HCT116 (cell line): ENCODE measurements at regions not wholly inside any gene's neighbourhood (a gene's known extent, or its start where the extent isn't known, plus 50 kb on each side); places are given as distances from the start of the nearest gene placed in this dataset.

Experiments
- ATAC-seq: fragments of 200-7000 bp; cut with Tn5 transposase; 2 replicates; pipeline ENCODE4 v1.9.1; 2020; ENCODE audit warnings: mild to moderate bottlenecking, moderate library complexity
- BruUV-seq: library from RNA; stranded (reverse); fragments of 400-500 nt; replicated peaks from 2 replicates; lab custom pipeline; 2021; lab: Mats Ljungman, UMichigan
- CTCF ChIA-PET: fragments of 300-600 bp; sonication (Branson Sonifier 250); formaldehyde crosslinking; loops from one replicate; lab custom pipeline; 2021; ENCODE audit warnings: antibody characterized with exemption; lab: Charles Lee
- POLR2A ChIA-PET: fragments of 300-600, 350-600 bp; sonication (Branson Sonifier 250); formaldehyde crosslinking; loops from one replicate; lab custom pipeline; 2021; ENCODE audit warnings: antibody characterized with exemption; lab: Charles Lee
- RAD21 ChIA-PET, 2 experiments: fragments of 300-600 bp; sonication (Branson Sonifier 250); formaldehyde crosslinking; loops; one replicate each; lab custom pipeline; 2023; ENCODE audit warnings: low total read pairs in 2 of 2; ENCODE audit not compliant: uncharacterized antibody in 2 of 2, unreplicated experiment in 2 of 2, low non-redundant PET in 1 of 2; lab: Charles Lee
- DNase-seq: peaks from one replicate; pipeline ENCODE4 v3.0.0-alpha.2; 2010; ENCODE audit warnings: low read depth, low spot score
- H2AFZ ChIP-seq: fragments of 200-600 bp; shearing (Covaris generic), sonication (generic); 2 replicates; pipeline ENCODE4 v1.6.1; 2017; ENCODE audit warnings: low read depth, mixed run types, mixed read lengths, antibody characterized with exemption, low read length; ENCODE audit not compliant: poor library complexity, severe bottlenecking
- H3K27ac ChIP-seq: 2 replicates; pipeline ENCODE4 v1.5.1; 2012; ENCODE audit warnings: low read depth, low read length
- H3K27me3 ChIP-seq: fragments of 200-600 bp; sonication (generic); 2 replicates; pipeline ENCODE4 v1.6.1; 2016; ENCODE audit warnings: mixed run types, low read length, mixed read lengths; ENCODE audit not compliant: insufficient read depth
- H3K36me3 ChIP-seq, 2 experiments: fragments of 200-500 bp in 1 of 2; fragments of 200-600 bp in 1 of 2; sonication (Bioruptor generic) in 1 of 2; sonication (generic) in 1 of 2; 2 replicates each; pipeline versions ENCODE4 v1.5.1 to v1.6.1; 2014 to 2016; ENCODE audit warnings: low read length in 2 of 2, inconsistent platforms in 1 of 2, mixed read lengths in 1 of 2, mixed run types in 1 of 2; ENCODE audit not compliant: insufficient read depth in 2 of 2, control insufficient read depth in 1 of 2
- H3K4me1 ChIP-seq, 2 experiments: fragments of 200-600 bp in 1 of 2; sonication (generic) in 1 of 2; 2 replicates each; pipeline versions ENCODE4 v1.5.1 to v1.6.1; 2012 to 2017; ENCODE audit warnings: low read length in 2 of 2, inconsistent platforms in 1 of 2, mild to moderate bottlenecking in 1 of 2, mixed read lengths in 1 of 2, mixed run types in 1 of 2, moderate library complexity in 1 of 2; ENCODE audit not compliant: insufficient read depth in 2 of 2, control insufficient read depth in 1 of 2
- H3K4me2 ChIP-seq: fragments of 200-600 bp; sonication (generic); 2 replicates; pipeline ENCODE4 v1.6.1; 2017; ENCODE audit warnings: mixed run types, low read length, mixed read lengths
- H3K4me3 ChIP-seq, 2 experiments: fragments of 200-600 bp in 1 of 2; sonication (generic) in 1 of 2; replicated peaks in 1 of 2; 2 replicates each; pipeline ENCODE4 v1.5.1; 2011 to 2016; ENCODE audit warnings: low read length in 2 of 2, control low read depth in 1 of 2, low read depth in 1 of 2, mild to moderate bottlenecking in 1 of 2, mixed read lengths in 1 of 2, mixed run types in 1 of 2
- H3K79me2 ChIP-seq: fragments of 200-600 bp; sonication (generic); 2 replicates; pipeline ENCODE4 v1.6.1; 2017; ENCODE audit warnings: mild to moderate bottlenecking, mixed run types, low read length, moderate library complexity, mixed read lengths; ENCODE audit not compliant: insufficient read depth
- H3K9ac ChIP-seq: fragments of 200-600 bp; sonication (generic); 2 replicates; pipeline ENCODE4 v1.6.1; 2016; ENCODE audit warnings: low read length, mixed read lengths
- H3K9me2 ChIP-seq: fragments of 200-600 bp; sonication (generic), shearing (Covaris generic); 2 replicates; pipeline ENCODE4 v1.6.1; 2017; ENCODE audit warnings: mixed run types, mild to moderate bottlenecking, moderate library complexity; ENCODE audit not compliant: insufficient read depth
- H3K9me3 ChIP-seq, 2 experiments: fragments of 200-500 bp in 1 of 2; fragments of 200-600 bp in 1 of 2; sonication (Bioruptor generic) in 1 of 2; sonication (generic) in 1 of 2; 2 replicates each; pipeline ENCODE4 v1.6.1; 2014 to 2017; ENCODE audit warnings: low read length in 2 of 2, mixed read lengths in 2 of 2, inconsistent platforms in 1 of 2, low read depth in 1 of 2, mild to moderate bottlenecking in 1 of 2, mixed run types in 1 of 2, moderate library complexity in 1 of 2; ENCODE audit not compliant: control insufficient read depth in 1 of 2, insufficient read depth in 1 of 2
- H4K20me1 ChIP-seq: fragments of 200-600 bp; sonication (generic), shearing (Covaris generic); 2 replicates; pipeline ENCODE4 v1.6.1; 2017; ENCODE audit warnings: mixed run types, mild to moderate bottlenecking, moderate library complexity; ENCODE audit not compliant: insufficient read depth
- CEBPB ChIP-seq: IDR thresholded peaks from 2 replicates; pipeline ENCODE4 v1.6.1; 2012; ENCODE audit warnings: low read depth
- EGR1 ChIP-seq: IDR thresholded peaks from 2 replicates; pipeline ENCODE4 v1.6.1; 2012; ENCODE audit warnings: low read depth
- EZH2phosphoT487 ChIP-seq: fragments of 200-600 bp; IDR thresholded peaks from 2 replicates; pipeline ENCODE4 v1.6.1; 2018; ENCODE audit warnings: antibody characterized with exemption, borderline replicate concordance
- FOSL1 ChIP-seq: IDR thresholded peaks from 2 replicates; pipeline ENCODE4 v1.6.1; 2012; ENCODE audit warnings: low read depth
- JUND ChIP-seq: IDR thresholded peaks from 2 replicates; pipeline ENCODE4 v1.6.1; 2012
- POLR2A ChIP-seq: IDR thresholded peaks from 2 replicates; pipeline ENCODE4 v1.7.0; 2011; ENCODE audit warnings: borderline replicate concordance; ENCODE audit not compliant: insufficient read depth, insufficient read length; ENCODE audit errors: extremely low read depth
- POLR2AphosphoS5 ChIP-seq: IDR thresholded peaks from 2 replicates; pipeline ENCODE4 v1.6.1; 2011; ENCODE audit warnings: mild to moderate bottlenecking, low read depth, low read length, moderate library complexity
- RAD21 ChIP-seq: IDR thresholded peaks from 2 replicates; pipeline ENCODE4 v1.6.1; 2012; ENCODE audit warnings: low read depth, mild to moderate bottlenecking
- SRF ChIP-seq: IDR thresholded peaks from 2 replicates; pipeline ENCODE4 v1.6.1; 2012; ENCODE audit warnings: low read depth
- TCF7L2 ChIP-seq: IDR thresholded peaks from 2 replicates; pipeline ENCODE4 v1.7.0; 2011; ENCODE audit warnings: borderline replicate concordance, inconsistent platforms; ENCODE audit not compliant: insufficient read depth, insufficient read length; ENCODE audit errors: extremely low read depth
- ZFX ChIP-seq: fragments of 450-650 bp; IDR thresholded peaks from 2 replicates; pipeline ENCODE4 v1.6.1; 2017
- intact Hi-C: fragments of 100-400 bp; cut with micrococcal nuclease; formaldehyde crosslinking; loops from 2 replicates; pipeline ENCODE4 v1.10.0; 2022
- TF ChIP-seq, protein P1 (sequence below): IDR thresholded peaks from 2 replicates; pipeline ENCODE4 v1.6.1; 2012
- TF ChIP-seq, protein P2 (sequence below), 3 experiments: fragments of 200-600 bp in 1 of 3; sonication (generic) in 1 of 3; IDR thresholded peaks in 2 of 3; conservative IDR thresholded peaks in 1 of 3; 2 replicates each; pipeline ENCODE4 v1.5.1; 2012 to 2017; ENCODE audit warnings: low read depth in 2 of 3, low read length in 2 of 3, antibody characterized with exemption in 1 of 3, borderline replicate concordance in 1 of 3, control low read depth in 1 of 3, mild to moderate bottlenecking in 1 of 3, mixed read lengths in 1 of 3, mixed run types in 1 of 3, moderate library complexity in 1 of 3; ENCODE audit not compliant: insufficient read depth in 1 of 3
- TF ChIP-seq, protein P3 (sequence below): IDR thresholded peaks from 2 replicates; pipeline ENCODE4 v1.6.1; 2011; ENCODE audit warnings: mild to moderate bottlenecking, low read length, moderate library complexity; ENCODE audit not compliant: insufficient replicate concordance; ENCODE audit errors: extremely low read depth
- TF ChIP-seq, protein P4 (sequence below): IDR thresholded peaks from 2 replicates; pipeline ENCODE4 v1.6.1; 2012

DNA sequence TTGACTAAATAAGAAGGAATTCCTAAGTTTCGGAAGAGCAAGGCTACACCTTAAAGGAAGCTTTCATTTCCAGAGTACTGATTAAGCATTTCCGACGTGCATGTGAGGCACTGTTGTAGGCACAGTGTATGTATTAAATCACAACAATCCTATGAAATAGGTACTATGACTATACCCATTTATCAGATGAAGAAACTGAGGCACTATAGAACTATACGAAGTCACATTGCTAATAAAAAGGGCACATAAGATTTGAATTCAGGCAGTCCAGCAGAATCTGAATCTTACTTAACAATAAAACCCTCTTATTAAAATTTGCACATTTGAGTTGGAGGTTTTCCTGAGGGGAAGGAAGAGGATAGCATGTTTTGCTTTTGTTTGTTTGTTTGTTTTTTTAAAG lies 243.5 kb upstream of the FANCL start:
- no peaks in the 10 kb centered on the region for H3K27me3 ChIP-seq
- no peaks in the 10 kb centered on the region for H3K4me1 ChIP-seq
- DNase-seq (no peak), ATAC-seq (no peak)
- H3K4me2 ChIP-seq: no peak overlapping the region
- TF ChIP-seq CEBPB (no peak), POLR2AphosphoS5 (no peak), EGR1 (no peak), POLR2A (no peak), RAD21 (no peak), ZFX (no peak), JUND (no peak), TCF7L2 (no peak), EZH2phosphoT487 (no peak), FOSL1 (no peak), SRF (no peak)
- TF ChIP-seq, protein P1, sequence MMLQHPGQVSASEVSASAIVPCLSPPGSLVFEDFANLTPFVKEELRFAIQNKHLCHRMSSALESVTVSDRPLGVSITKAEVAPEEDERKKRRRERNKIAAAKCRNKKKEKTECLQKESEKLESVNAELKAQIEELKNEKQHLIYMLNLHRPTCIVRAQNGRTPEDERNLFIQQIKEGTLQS: no peak
- TF ChIP-seq, protein P2, sequence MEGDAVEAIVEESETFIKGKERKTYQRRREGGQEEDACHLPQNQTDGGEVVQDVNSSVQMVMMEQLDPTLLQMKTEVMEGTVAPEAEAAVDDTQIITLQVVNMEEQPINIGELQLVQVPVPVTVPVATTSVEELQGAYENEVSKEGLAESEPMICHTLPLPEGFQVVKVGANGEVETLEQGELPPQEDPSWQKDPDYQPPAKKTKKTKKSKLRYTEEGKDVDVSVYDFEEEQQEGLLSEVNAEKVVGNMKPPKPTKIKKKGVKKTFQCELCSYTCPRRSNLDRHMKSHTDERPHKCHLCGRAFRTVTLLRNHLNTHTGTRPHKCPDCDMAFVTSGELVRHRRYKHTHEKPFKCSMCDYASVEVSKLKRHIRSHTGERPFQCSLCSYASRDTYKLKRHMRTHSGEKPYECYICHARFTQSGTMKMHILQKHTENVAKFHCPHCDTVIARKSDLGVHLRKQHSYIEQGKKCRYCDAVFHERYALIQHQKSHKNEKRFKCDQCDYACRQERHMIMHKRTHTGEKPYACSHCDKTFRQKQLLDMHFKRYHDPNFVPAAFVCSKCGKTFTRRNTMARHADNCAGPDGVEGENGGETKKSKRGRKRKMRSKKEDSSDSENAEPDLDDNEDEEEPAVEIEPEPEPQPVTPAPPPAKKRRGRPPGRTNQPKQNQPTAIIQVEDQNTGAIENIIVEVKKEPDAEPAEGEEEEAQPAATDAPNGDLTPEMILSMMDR (IDR thresholded peaks at IDR 0.05 in 2 of 3, conservative IDR thresholded peaks at IDR 0.05 in 1 of 3; ENCODE audit: borderline replicate concordance in 1 of 3, insufficient read depth in 1 of 3, low read depth in 2 of 3, low read length in 2 of 3): no peak
- TF ChIP-seq, protein P3, sequence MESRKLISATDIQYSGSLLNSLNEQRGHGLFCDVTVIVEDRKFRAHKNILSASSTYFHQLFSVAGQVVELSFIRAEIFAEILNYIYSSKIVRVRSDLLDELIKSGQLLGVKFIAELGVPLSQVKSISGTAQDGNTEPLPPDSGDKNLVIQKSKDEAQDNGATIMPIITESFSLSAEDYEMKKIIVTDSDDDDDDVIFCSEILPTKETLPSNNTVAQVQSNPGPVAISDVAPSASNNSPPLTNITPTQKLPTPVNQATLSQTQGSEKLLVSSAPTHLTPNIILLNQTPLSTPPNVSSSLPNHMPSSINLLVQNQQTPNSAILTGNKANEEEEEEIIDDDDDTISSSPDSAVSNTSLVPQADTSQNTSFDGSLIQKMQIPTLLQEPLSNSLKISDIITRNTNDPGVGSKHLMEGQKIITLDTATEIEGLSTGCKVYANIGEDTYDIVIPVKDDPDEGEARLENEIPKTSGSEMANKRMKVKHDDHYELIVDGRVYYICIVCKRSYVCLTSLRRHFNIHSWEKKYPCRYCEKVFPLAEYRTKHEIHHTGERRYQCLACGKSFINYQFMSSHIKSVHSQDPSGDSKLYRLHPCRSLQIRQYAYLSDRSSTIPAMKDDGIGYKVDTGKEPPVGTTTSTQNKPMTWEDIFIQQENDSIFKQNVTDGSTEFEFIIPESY: no peak
- TF ChIP-seq, protein P4, sequence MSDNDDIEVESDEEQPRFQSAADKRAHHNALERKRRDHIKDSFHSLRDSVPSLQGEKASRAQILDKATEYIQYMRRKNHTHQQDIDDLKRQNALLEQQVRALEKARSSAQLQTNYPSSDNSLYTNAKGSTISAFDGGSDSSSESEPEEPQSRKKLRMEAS: no peak
- ChIA-PET POLR2A (no interaction called here), RAD21 (no interaction called here), CTCF (no interaction called here)
- H2AFZ ChIP-seq: no peak overlapping the region
- H3K4me3 ChIP-seq: no peak overlapping the region
- no peak overlapping the region for H3K27ac ChIP-seq
- BruUV-seq: no TSS peak
- no peak overlapping the region for H3K9ac ChIP-seq
- H3K79me2 ChIP-seq: no peaks in the 10 kb centered on the region
- intact Hi-C loops: no loop called here
- H3K9me2 ChIP-seq: no peaks in the 10 kb centered on the region
- H3K36me3 ChIP-seq: no peaks in the 10 kb centered on the region
- no peaks in the 10 kb centered on the region for H3K9me3 ChIP-seq
- no peaks in the 10 kb centered on the region for H4K20me1 ChIP-seq
